HEK293 (cell line): ENCODE measurements at regions not wholly inside any gene's neighbourhood (a gene's known extent, or its start where the extent isn't known, plus 50 kb on each side); places are given as distances from the start of the nearest gene placed in this dataset.

Experiments used
- CTCF ChIA-PET: fragments of 350-600 bp; formaldehyde crosslinking; extraction: SDS; loops from one replicate; lab custom pipeline; 2021; ENCODE audit warnings: antibody characterized with exemption; lab: Yijun Ruan, JAX
- POLR2A ChIA-PET: fragments of 300-600 bp; formaldehyde crosslinking; extraction: SDS; loops from one replicate; lab custom pipeline; 2020; ENCODE audit warnings: antibody characterized with exemption, inconsistent platforms; lab: Yijun Ruan, JAX
- H3K27ac ChIP-seq: fragments of 200-500 bp; sonication (Bioruptor generic); 2 replicates; pipeline ENCODE4 v1.5.1; 2014; ENCODE audit warnings: low read depth, low read length, control low read depth, inconsistent platforms; ENCODE audit errors: extremely low read depth
- H3K36me3 ChIP-seq, 2 experiments: fragments of 200-500 bp in 1 of 2; sonication (Bioruptor generic) in 1 of 2; 1 replicate in 1 of 2; 2 replicates in 1 of 2; pipeline ENCODE4 v1.5.1; 2014 to 2017; ENCODE audit warnings: inconsistent platforms in 2 of 2, low read length in 2 of 2; ENCODE audit not compliant: control insufficient read depth in 2 of 2, insufficient read depth in 1 of 2
- H3K4me1 ChIP-seq: fragments of 200-500 bp; sonication (Bioruptor generic); 2 replicates; pipeline ENCODE4 v1.5.1; 2014; ENCODE audit warnings: mild to moderate bottlenecking, low read length, inconsistent platforms; ENCODE audit not compliant: control insufficient read depth, insufficient read depth
- H3K4me3 ChIP-seq: 2 replicates; pipeline ENCODE4 v1.5.1; 2011; ENCODE audit warnings: low read depth, mild to moderate bottlenecking, control low read depth, low read length, moderate library complexity
- H3K9me3 ChIP-seq: fragments of 200-500 bp; sonication (Bioruptor generic); 2 replicates; pipeline ENCODE4 v1.5.1; 2014; ENCODE audit warnings: low read depth, low read length, inconsistent platforms; ENCODE audit not compliant: control insufficient read depth, insufficient read depth
- KLF9 ChIP-seq: fragments of 450-650 bp; formaldehyde crosslinking; IDR thresholded peaks from 2 replicates; pipeline ENCODE4 v1.5.1; 2016; ENCODE audit warnings: missing biosample characterization, missing genetic modification characterization, low read depth
- PRDM6 ChIP-seq: fragments of 450-650 bp; formaldehyde crosslinking; IDR thresholded peaks from 2 replicates; pipeline ENCODE4 v1.5.1; 2017; ENCODE audit warnings: missing biosample characterization, missing genetic modification characterization
- ZBTB21 ChIP-seq: fragments of 450-650 bp; formaldehyde crosslinking; IDR thresholded peaks from 2 replicates; pipeline ENCODE4 v1.5.1; 2017; ENCODE audit warnings: missing biosample characterization, missing genetic modification characterization
- ZBTB44 ChIP-seq: fragments of 450-650 bp; IDR thresholded peaks from 2 replicates; pipeline ENCODE4 v1.5.1; 2018; ENCODE audit warnings: missing biosample characterization, mild to moderate bottlenecking, missing genetic modification characterization
- ZEB2 ChIP-seq: fragments of 450-650 bp; formaldehyde crosslinking; IDR thresholded peaks from 2 replicates; pipeline ENCODE4 v1.5.1; 2016; ENCODE audit warnings: missing biosample characterization, missing genetic modification characterization
- ZNF10 ChIP-seq: fragments of 450-650 bp; formaldehyde crosslinking; IDR thresholded peaks from 2 replicates; pipeline ENCODE4 v1.5.1; 2017; ENCODE audit warnings: missing biosample characterization, missing genetic modification characterization
- ZNF132 ChIP-seq: fragments of 450-650 bp; formaldehyde crosslinking; IDR thresholded peaks from 2 replicates; pipeline ENCODE4 v1.5.1; 2017; ENCODE audit warnings: missing biosample characterization, missing genetic modification characterization, borderline replicate concordance
- ZNF174 ChIP-seq: fragments of 450-650 bp; formaldehyde crosslinking; IDR thresholded peaks from 2 replicates; pipeline ENCODE4 v1.5.0; 2017; ENCODE audit warnings: missing biosample characterization, mild to moderate bottlenecking, missing genetic modification characterization
- ZNF292 ChIP-seq: fragments of 450-650 bp; formaldehyde crosslinking; IDR thresholded peaks from 2 replicates; pipeline ENCODE4 v1.5.1; 2016; ENCODE audit warnings: low read depth, missing biosample characterization, missing genetic modification characterization, borderline replicate concordance
- ZNF398 ChIP-seq: fragments of 450-650 bp; formaldehyde crosslinking; IDR thresholded peaks from 2 replicates; pipeline ENCODE4 v1.5.1; 2017; ENCODE audit warnings: missing biosample characterization, missing genetic modification characterization
- ZNF473 ChIP-seq: fragments of 450-650 bp; formaldehyde crosslinking; IDR thresholded peaks from 2 replicates; pipeline ENCODE4 v1.5.1; 2017; ENCODE audit warnings: missing biosample characterization, missing genetic modification characterization
- ZNF548 ChIP-seq: fragments of 450-650 bp; formaldehyde crosslinking; IDR thresholded peaks from 2 replicates; pipeline ENCODE4 v1.5.1; 2016; ENCODE audit warnings: missing biosample characterization, missing genetic modification characterization
- ZNF561 ChIP-seq: fragments of 450-650 bp; IDR thresholded peaks from 2 replicates; pipeline ENCODE4 v1.5.1; 2018; ENCODE audit warnings: missing biosample characterization, missing genetic modification characterization, borderline replicate concordance
- ZNF626 ChIP-seq: fragments of 450-650 bp; sonication (Bioruptor Pico); formaldehyde crosslinking; IDR thresholded peaks from 2 replicates; pipeline ENCODE4 v1.5.1; 2018; ENCODE audit warnings: missing biosample characterization, missing genetic modification characterization, inconsistent platforms
- ZNF629 ChIP-seq: fragments of 450-650 bp; formaldehyde crosslinking; IDR thresholded peaks from 2 replicates; pipeline ENCODE4 v1.5.1; 2017; ENCODE audit warnings: missing biosample characterization, missing genetic modification characterization
- ZNF692 ChIP-seq: fragments of 450-650 bp; formaldehyde crosslinking; IDR thresholded peaks from 2 replicates; pipeline ENCODE4 v1.5.1; 2016; ENCODE audit warnings: missing biosample characterization, missing genetic modification characterization
- ZNF776 ChIP-seq: fragments of 450-650 bp; formaldehyde crosslinking; IDR thresholded peaks from 2 replicates; pipeline ENCODE4 v1.5.0; 2017; ENCODE audit warnings: missing biosample characterization, missing genetic modification characterization, borderline replicate concordance
- ZSCAN4 ChIP-seq: fragments of 450-650 bp; formaldehyde crosslinking; IDR thresholded peaks from 2 replicates; pipeline ENCODE4 v1.5.1; 2017; ENCODE audit warnings: missing biosample characterization, missing genetic modification characterization
- ZXDB ChIP-seq: fragments of 450-650 bp; formaldehyde crosslinking; IDR thresholded peaks from 2 replicates; pipeline ENCODE4 v1.5.1; 2016; ENCODE audit warnings: missing biosample characterization, missing genetic modification characterization

GRCh38 chr14:40576880-40577478, 1029.7 kb upstream of the LRFN5 start (continued):
- no peak for TF ChIP-seq ZNF398

GRCh38 chr14:40574780-40575179, 1031.9 kb upstream of the LRFN5 start:
- ChIA-PET CTCF (no interaction called here), POLR2A (no interaction called here)
- Histone ChIP-seq H3K4me3 (no peak overlapping the region), H3K36me3 (no peaks in the 10 kb centered on the region), H3K27ac (no peak overlapping the region), H3K9me3 (no peaks in the 10 kb centered on the region), H3K4me1 (no peaks in the 10 kb centered on the region)
- no peak for TF ChIP-seq ZBTB21
- no peak for TF ChIP-seq ZNF626 (tag by site-specific recombination)
- TF ChIP-seq ZNF629 (tag by site-specific recombination) = no peak
- TF ChIP-seq ZNF548 (tag by site-specific recombination) = no peak
- TF ChIP-seq KLF9 (tag by site-specific recombination) = no peak

GRCh38 chr14:40525314-40525713, 1081.4 kb upstream of the LRFN5 start:
- TF ChIP-seq ZBTB44 = no peak
- TF ChIP-seq ZNF10 = no peak
- no peak for TF ChIP-seq ZNF561 (tag by site-specific recombination)
- H3K36me3 ChIP-seq = no peaks in the 10 kb centered on the region
- H3K27ac ChIP-seq = no peak overlapping the region
- H3K4me1 ChIP-seq = no peaks in the 10 kb centered on the region
- POLR2A ChIA-PET = no interaction called here
- H3K4me3 ChIP-seq = no peak overlapping the region
- CTCF ChIA-PET = no interaction called here
- H3K9me3 ChIP-seq = no peaks in the 10 kb centered on the region

GRCh38 chr14:40523123-40523522, 1083.6 kb upstream of the LRFN5 start:
- no peaks in the 10 kb centered on the region for H3K4me1 ChIP-seq
- H3K36me3 ChIP-seq = no peaks in the 10 kb centered on the region
- no peak overlapping the region for H3K27ac ChIP-seq
- POLR2A ChIA-PET = no interaction called here
- no peaks in the 10 kb centered on the region for H3K9me3 ChIP-seq
- TF ChIP-seq ZEB2 (tag by site-specific recombination) = no peak
- TF ChIP-seq ZXDB (tag by site-specific recombination) = no peak
- no peak for TF ChIP-seq ZSCAN4 (tag by site-specific recombination)
- no peak for TF ChIP-seq ZNF292 (tag by site-specific recombination)
- no peak for TF ChIP-seq ZNF10
- TF ChIP-seq ZNF473 (tag by site-specific recombination) = no peak
- no peak for TF ChIP-seq ZNF132 (tag by site-specific recombination)
- no peak for TF ChIP-seq PRDM6 (tag by site-specific recombination)
- TF ChIP-seq ZNF174 (tag by site-specific recombination) = no peak
- TF ChIP-seq ZNF692 = no peak
- no peak for TF ChIP-seq ZNF776 (tag by site-specific recombination)
- no peak overlapping the region for H3K4me3 ChIP-seq
- CTCF ChIA-PET = no interaction called here
